WTC11 (cell line): ENCODE measurements at regions not wholly inside any gene's neighbourhood (a gene's known extent, or its start where the extent isn't known, plus 50 kb on each side); places are given as distances from the start of the nearest gene placed in this dataset.
A peak's percentile ranks its signal among the peaks of the same experiment; 100 is the strongest.

ENCODE experiments used
- ATAC-seq: fragments of 200-7000 bp; cut with Tn5 transposase; 2 replicates; pipeline ENCODE4 v1.10.0; 2021; ENCODE audit warnings: mild to moderate bottlenecking, moderate library complexity
- CTCF ChIA-PET: fragments of 300-600 bp; sonication (Branson Sonifier 250); formaldehyde crosslinking; loops from one replicate; lab custom pipeline; 2021; ENCODE audit warnings: antibody characterized with exemption; lab: Charles Lee
- POLR2A ChIA-PET: fragments of 350-600 bp; sonication (Branson Sonifier 250); formaldehyde crosslinking; loops from one replicate; lab custom pipeline; 2021; ENCODE audit warnings: antibody characterized with exemption; lab: Charles Lee
- DNase-seq: peaks from one replicate; pipeline ENCODE4 v3.0.0; 2021; ENCODE audit warnings: low spot score
- H3K27ac Mint-ChIP-seq: 2 replicates; pipeline ENCODE4 v1.8.0; 2021; ENCODE audit warnings: mixed read lengths
- H3K27me3 Mint-ChIP-seq: 2 replicates; pipeline ENCODE4 v1.8.0; 2021; ENCODE audit warnings: low read depth, mild to moderate bottlenecking, moderate library complexity, mixed read lengths
- H3K36me3 Mint-ChIP-seq: 2 replicates; pipeline ENCODE4 v1.8.0; 2021; ENCODE audit warnings: mixed read lengths
- H3K4me1 Mint-ChIP-seq: 2 replicates; pipeline ENCODE4 v1.8.0; 2022; ENCODE audit warnings: mixed read lengths
- H3K4me3 Mint-ChIP-seq: 2 replicates; pipeline ENCODE4 v1.8.0; 2021; ENCODE audit warnings: mild to moderate bottlenecking, moderate library complexity, mixed read lengths
- H3K9me3 Mint-ChIP-seq: 2 replicates; pipeline ENCODE4 v1.8.0; 2021; ENCODE audit warnings: mixed read lengths
- ARID4B ChIP-seq: sonication (generic); formaldehyde crosslinking; IDR thresholded peaks from 2 replicates; pipeline ENCODE4 v1.8.0; 2023; ENCODE audit warnings: missing genetic modification reagents, mild to moderate bottlenecking, borderline replicate concordance
- CBFB ChIP-seq: sonication (generic); formaldehyde crosslinking; IDR thresholded peaks from 2 replicates; pipeline ENCODE4 v1.8.1; 2022; ENCODE audit warnings: mild to moderate bottlenecking, low read depth, missing genetic modification reagents
- CDX4 ChIP-seq: fragments of 250-450 bp; sonication (Bioruptor Pico); IDR thresholded peaks from 2 replicates; pipeline ENCODE4 v1.9.0; 2021; ENCODE audit warnings: moderate library complexity, mild to moderate bottlenecking, inconsistent platforms, borderline replicate concordance
- CREM ChIP-seq: sonication (generic); formaldehyde crosslinking; IDR thresholded peaks from 2 replicates; pipeline ENCODE4 v1.8.1; 2022; ENCODE audit warnings: mild to moderate bottlenecking, missing genetic modification reagents, moderate library complexity
- ELF4 ChIP-seq: sonication (generic); formaldehyde crosslinking; IDR thresholded peaks from 2 replicates; pipeline ENCODE4 v1.8.1; 2022; ENCODE audit warnings: low read depth, mild to moderate bottlenecking, moderate library complexity, missing genetic modification reagents
- ETV6 ChIP-seq: sonication (generic); formaldehyde crosslinking; IDR thresholded peaks from 2 replicates; pipeline ENCODE4 v1.8.1; 2022; ENCODE audit warnings: mild to moderate bottlenecking, missing genetic modification reagents
- FOXK1 ChIP-seq: sonication (generic); formaldehyde crosslinking; IDR thresholded peaks from 2 replicates; pipeline ENCODE4 v1.8.0; 2022; ENCODE audit warnings: mild to moderate bottlenecking, moderate library complexity, missing genetic modification reagents
- IRF2 ChIP-seq: sonication (generic); formaldehyde crosslinking; IDR thresholded peaks from 2 replicates; pipeline ENCODE4 v1.8.0; 2022; ENCODE audit warnings: low read depth, missing genetic modification reagents, borderline replicate concordance
- JAZF1 ChIP-seq: fragments of 250-450 bp; sonication (Bioruptor Pico); IDR thresholded peaks from 2 replicates; pipeline ENCODE4 v1.9.0; 2021; ENCODE audit warnings: moderate library complexity, mild to moderate bottlenecking, inconsistent platforms
- JUN ChIP-seq: sonication (generic); formaldehyde crosslinking; IDR thresholded peaks from 2 replicates; pipeline ENCODE4 v1.8.0; 2023; ENCODE audit warnings: mild to moderate bottlenecking, missing genetic modification reagents
- MAX ChIP-seq: sonication (generic); formaldehyde crosslinking; IDR thresholded peaks from 2 replicates; pipeline ENCODE4 v1.8.0; 2022; ENCODE audit warnings: mild to moderate bottlenecking, missing genetic modification reagents
- MXD4 ChIP-seq: fragments of 250-450 bp; sonication (Bioruptor Pico); IDR thresholded peaks from 2 replicates; pipeline ENCODE4 v1.8.0; 2021; ENCODE audit warnings: mild to moderate bottlenecking, moderate library complexity, borderline replicate concordance
- NFYB ChIP-seq: sonication (generic); formaldehyde crosslinking; conservative IDR thresholded peaks from 2 replicates; pipeline ENCODE4 v1.8.0; 2022; ENCODE audit warnings: low read depth, missing genetic modification reagents
- NR3C1 ChIP-seq: sonication (generic); formaldehyde crosslinking; conservative IDR thresholded peaks from 2 replicates; pipeline ENCODE4 v1.8.1; 2023; ENCODE audit warnings: low read depth, mild to moderate bottlenecking, missing genetic modification reagents
- PREB ChIP-seq: sonication (generic); formaldehyde crosslinking; IDR thresholded peaks from 2 replicates; pipeline ENCODE4 v1.8.1; 2022; ENCODE audit warnings: mild to moderate bottlenecking, missing genetic modification reagents, moderate library complexity, borderline replicate concordance
- PRRX2 ChIP-seq: fragments of 250-450 bp; sonication (Bioruptor Pico); IDR thresholded peaks from 2 replicates; pipeline ENCODE4 v1.8.0; 2021; ENCODE audit warnings: mild to moderate bottlenecking
- SP1 ChIP-seq: sonication (generic); formaldehyde crosslinking; conservative IDR thresholded peaks from 2 replicates; pipeline ENCODE4 v1.8.1; 2022; ENCODE audit warnings: missing genetic modification reagents
- TCF7 ChIP-seq: sonication (generic); formaldehyde crosslinking; IDR thresholded peaks from 2 replicates; pipeline ENCODE4 v1.8.0; 2022; ENCODE audit warnings: mild to moderate bottlenecking, low read depth, missing genetic modification reagents, moderate library complexity
- TEAD1 ChIP-seq: sonication (generic); formaldehyde crosslinking; IDR thresholded peaks from 2 replicates; pipeline ENCODE4 v1.8.0; 2022; ENCODE audit warnings: mild to moderate bottlenecking, missing genetic modification reagents
- USF2 ChIP-seq: sonication (generic); formaldehyde crosslinking; IDR thresholded peaks from 2 replicates; pipeline ENCODE4 v1.8.1; 2023; ENCODE audit warnings: mild to moderate bottlenecking, missing genetic modification reagents, moderate library complexity
- ZBTB21 ChIP-seq: sonication (generic); formaldehyde crosslinking; IDR thresholded peaks from 2 replicates; pipeline ENCODE4 v1.8.1; 2023; ENCODE audit warnings: mild to moderate bottlenecking, missing genetic modification reagents, borderline replicate concordance
- ZNF121 ChIP-seq: sonication (generic); formaldehyde crosslinking; IDR thresholded peaks from 2 replicates; pipeline ENCODE4 v1.8.0; 2023; ENCODE audit warnings: missing genetic modification reagents
- ZNF138 ChIP-seq: sonication (generic); formaldehyde crosslinking; conservative IDR thresholded peaks from 2 replicates; pipeline ENCODE4 v1.8.1; 2022; ENCODE audit warnings: mild to moderate bottlenecking, moderate library complexity, missing genetic modification reagents
- ZNF232 ChIP-seq: sonication (generic); formaldehyde crosslinking; IDR thresholded peaks from 2 replicates; pipeline ENCODE4 v1.8.0; 2022; ENCODE audit warnings: mild to moderate bottlenecking, missing genetic modification reagents
- ZNF423 ChIP-seq: fragments of 250-450 bp; sonication (Bioruptor Pico); IDR thresholded peaks from 2 replicates; pipeline ENCODE4 v2.1.2; 2022; ENCODE audit warnings: mild to moderate bottlenecking, moderate library complexity

DNA sequence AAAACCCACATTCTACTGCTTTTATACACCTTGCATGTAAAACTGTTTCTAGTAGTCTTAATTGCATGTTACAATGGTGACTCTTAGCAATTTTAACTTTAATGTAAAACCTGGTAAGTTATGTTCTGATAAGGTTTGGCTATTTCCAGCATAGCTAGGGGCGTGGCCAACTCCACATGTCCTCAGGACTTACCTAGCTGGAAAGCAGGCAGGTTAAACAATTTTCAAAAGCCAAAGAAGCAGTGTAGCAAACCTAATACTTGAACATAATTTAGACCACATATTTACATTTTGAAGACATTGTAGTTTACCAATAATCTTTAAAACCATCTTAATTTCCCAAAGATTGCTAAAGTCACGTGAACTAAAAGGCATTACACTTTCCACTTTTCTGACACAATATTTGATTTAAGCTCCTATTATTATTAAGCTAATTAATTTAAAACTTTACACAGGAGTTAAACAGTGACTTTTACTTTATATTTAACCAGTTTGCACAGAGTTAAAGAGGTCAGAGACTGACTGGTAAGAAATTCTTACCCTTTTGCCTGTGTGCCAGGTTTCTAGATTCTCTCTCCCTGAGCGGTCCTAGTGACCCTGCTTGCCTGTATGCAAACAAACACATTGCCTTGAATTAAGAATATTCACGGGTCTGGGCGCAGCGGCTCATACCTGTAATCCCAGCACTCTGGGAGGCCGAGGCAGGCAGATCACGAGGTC lies 88.2 kb downstream of the GLUD2 start:
- ChIA-PET CTCF (no interaction called here), POLR2A (no interaction called here)
- Mint-ChIP-seq H3K27ac (no peak overlapping the region), H3K4me3 (no peak overlapping the region), H3K36me3 (no peaks in the 10 kb centered on the region), H3K4me1 (peaks cover 8% of the 10 kb centered on the region; the same call in 1 of the 2 replicates), H3K27me3 (no peaks in the 10 kb centered on the region; the same call in 1 of the 2 replicates), H3K9me3 (0 out of 2 replicates have a peak, but pooled peaks cover 4% of the 10 kb centered on the region)
- no peak for TF ChIP-seq ZNF232 (CRISPR knock-in tag)
- ATAC-seq (no peak), DNase-seq (no peak)

GRCh38 chrX:121146059-121146628 lies 98.7 kb downstream of the GLUD2 start:
- no peaks in the 10 kb centered on the region for H3K9me3 Mint-ChIP-seq

DNA sequence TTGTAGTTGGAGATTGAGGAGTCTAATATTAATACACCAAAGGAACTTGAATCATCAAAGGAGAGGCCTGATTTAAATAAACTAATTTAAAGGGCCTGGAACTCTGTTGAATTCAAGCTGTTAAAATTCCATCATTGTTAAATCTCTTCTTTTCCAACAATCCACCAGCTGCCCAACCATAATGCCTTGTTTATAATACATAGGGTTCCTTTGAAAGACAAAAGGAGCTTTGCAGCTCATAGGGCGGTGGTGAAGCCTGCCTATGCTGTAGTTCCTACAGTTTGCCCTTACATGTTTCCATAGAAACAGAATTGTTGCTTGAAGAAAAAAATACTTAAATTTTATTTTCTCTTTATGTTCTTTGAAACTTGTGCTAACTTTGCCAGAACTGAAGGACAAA lies 102.8 kb downstream of the GLUD2 start:
- no peaks in the 10 kb centered on the region for H3K36me3 Mint-ChIP-seq
- DNase-seq (no peak), ATAC-seq (peak; percentile 65)
- no peak overlapping the region for H3K4me3 Mint-ChIP-seq
- ChIA-PET CTCF (no interaction called here), POLR2A (no interaction called here)
- peaks cover 13% of the 10 kb centered on the region for H3K4me1 Mint-ChIP-seq
- no peaks in the 10 kb centered on the region for H3K9me3 Mint-ChIP-seq
- H3K27me3 Mint-ChIP-seq = peaks cover 54% of the 10 kb centered on the region
- no peak overlapping the region for H3K27ac Mint-ChIP-seq
- TF ChIP-seq TEAD1 (CRISPR knock-in tag) (no peak), FOXK1 (CRISPR knock-in tag) (no peak), CDX4 (no peak), ZNF138 (CRISPR knock-in tag) (no peak), NFYB (CRISPR knock-in tag) (no peak), ETV6 (CRISPR knock-in tag) (no peak), JAZF1 (no peak), IRF2 (CRISPR knock-in tag) (no peak), NR3C1 (CRISPR knock-in tag) (no peak), ARID4B (CRISPR knock-in tag) (no peak), ZBTB21 (CRISPR knock-in tag) (no peak), MAX (CRISPR knock-in tag) (no peak), PRRX2 (no peak), TCF7 (no peak), MXD4 (no peak), ELF4 (CRISPR knock-in tag) (no peak), ZNF121 (CRISPR knock-in tag) (no peak), CREM (CRISPR knock-in tag) (no peak)

More at GRCh38 chrX:121146059-121146628, 98.7 kb downstream of the GLUD2 start:
- Mint-ChIP-seq H3K4me3 (no peak overlapping the region), H3K27me3 (peaks cover 14% of the 10 kb centered on the region), H3K36me3 (no peaks in the 10 kb centered on the region), H3K4me1 (peaks cover 16% of the 10 kb centered on the region), H3K27ac (no peak overlapping the region)
- DNase-seq = no peak
- TF ChIP-seq ZNF423 (CRISPR knock-in tag) (no peak), JUN (no peak), NR3C1 (CRISPR knock-in tag) (no peak), PRRX2 (no peak), USF2 (CRISPR knock-in tag) (no peak), CBFB (CRISPR knock-in tag) (no peak), TCF7 (no peak), SP1 (CRISPR knock-in tag) (no peak), PREB (no peak)
- no peak for ATAC-seq
- ChIA-PET CTCF (no interaction called here), POLR2A (no interaction called here)
